ENCODE measurements at regions not wholly inside any gene's neighbourhood (a gene's known extent, or its start where the extent isn't known, plus 50 kb on each side); places are given as distances from the start of the nearest gene placed in this dataset.

- no peak for TF ChIP-seq POLR2AphosphoS5 (IDR thresholded peaks at IDR 0.05; ENCODE audit: insufficient read depth, low read depth, low read length)
- TF ChIP-seq, protein P1, sequence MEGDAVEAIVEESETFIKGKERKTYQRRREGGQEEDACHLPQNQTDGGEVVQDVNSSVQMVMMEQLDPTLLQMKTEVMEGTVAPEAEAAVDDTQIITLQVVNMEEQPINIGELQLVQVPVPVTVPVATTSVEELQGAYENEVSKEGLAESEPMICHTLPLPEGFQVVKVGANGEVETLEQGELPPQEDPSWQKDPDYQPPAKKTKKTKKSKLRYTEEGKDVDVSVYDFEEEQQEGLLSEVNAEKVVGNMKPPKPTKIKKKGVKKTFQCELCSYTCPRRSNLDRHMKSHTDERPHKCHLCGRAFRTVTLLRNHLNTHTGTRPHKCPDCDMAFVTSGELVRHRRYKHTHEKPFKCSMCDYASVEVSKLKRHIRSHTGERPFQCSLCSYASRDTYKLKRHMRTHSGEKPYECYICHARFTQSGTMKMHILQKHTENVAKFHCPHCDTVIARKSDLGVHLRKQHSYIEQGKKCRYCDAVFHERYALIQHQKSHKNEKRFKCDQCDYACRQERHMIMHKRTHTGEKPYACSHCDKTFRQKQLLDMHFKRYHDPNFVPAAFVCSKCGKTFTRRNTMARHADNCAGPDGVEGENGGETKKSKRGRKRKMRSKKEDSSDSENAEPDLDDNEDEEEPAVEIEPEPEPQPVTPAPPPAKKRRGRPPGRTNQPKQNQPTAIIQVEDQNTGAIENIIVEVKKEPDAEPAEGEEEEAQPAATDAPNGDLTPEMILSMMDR (IDR thresholded peaks at IDR 0.05; ENCODE audit: extremely low read depth in 1 of 2, insufficient read depth in 1 of 2, low read depth in 1 of 2, low read length in 2 of 2), result no peak
- TF ChIP-seq POLR2A (IDR thresholded peaks at IDR 0.05; ENCODE audit: low read depth, low read length), result no peak
- no peak for TF ChIP-seq FOS (IDR thresholded peaks at IDR 0.05; ENCODE audit: borderline replicate concordance, insufficient read depth, low read length)
- TF ChIP-seq JUN (IDR thresholded peaks at IDR 0.05; ENCODE audit: borderline replicate concordance, insufficient read depth, insufficient read length, low read depth), result no peak
- TF ChIP-seq EZH2 (IDR thresholded peaks at IDR 0.05; ENCODE audit: borderline replicate concordance, low read depth, low read length, severe bottlenecking), result no peak
- TF ChIP-seq MAX (IDR thresholded peaks at IDR 0.05; ENCODE audit: insufficient read depth, insufficient read length), result no peak
These were observed 220.2 kb downstream of the IRX2 start for GRCh38 chr5:2531318-2531717.

Data from endothelial cell of umbilical vein (primary cell).